ENCODE measurements at regions not wholly inside any gene's neighbourhood (a gene's known extent, or its start where the extent isn't known, plus 50 kb on each side); places are given as distances from the start of the nearest gene placed in this dataset.

DNA sequence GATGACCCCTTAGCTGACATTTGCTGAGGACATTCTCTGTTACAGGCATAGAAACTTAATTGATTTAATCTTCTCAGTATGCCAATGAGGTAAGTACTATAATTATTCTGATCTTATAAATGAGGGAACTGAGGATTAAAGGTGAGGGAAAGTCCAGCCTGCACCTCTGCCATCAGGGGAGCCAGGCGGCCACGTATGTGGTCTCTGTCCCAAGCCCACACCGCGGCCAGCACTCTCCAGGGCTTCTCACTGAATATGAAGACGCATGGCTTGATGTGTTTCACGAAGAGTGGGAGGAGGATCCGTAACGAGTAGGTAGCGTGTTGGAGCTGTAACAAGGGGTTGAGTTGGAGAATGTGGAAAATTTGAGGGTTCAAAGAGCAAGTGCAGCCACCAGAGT, 154.4 kb downstream of the TMEM18 start:
- no peaks in the 10 kb centered on the region for H3K9me3 Mint-ChIP-seq
- no peaks in the 10 kb centered on the region for H3K4me1 Mint-ChIP-seq
- H3K4me3 Mint-ChIP-seq = no peak overlapping the region
- TF ChIP-seq, protein P1, sequence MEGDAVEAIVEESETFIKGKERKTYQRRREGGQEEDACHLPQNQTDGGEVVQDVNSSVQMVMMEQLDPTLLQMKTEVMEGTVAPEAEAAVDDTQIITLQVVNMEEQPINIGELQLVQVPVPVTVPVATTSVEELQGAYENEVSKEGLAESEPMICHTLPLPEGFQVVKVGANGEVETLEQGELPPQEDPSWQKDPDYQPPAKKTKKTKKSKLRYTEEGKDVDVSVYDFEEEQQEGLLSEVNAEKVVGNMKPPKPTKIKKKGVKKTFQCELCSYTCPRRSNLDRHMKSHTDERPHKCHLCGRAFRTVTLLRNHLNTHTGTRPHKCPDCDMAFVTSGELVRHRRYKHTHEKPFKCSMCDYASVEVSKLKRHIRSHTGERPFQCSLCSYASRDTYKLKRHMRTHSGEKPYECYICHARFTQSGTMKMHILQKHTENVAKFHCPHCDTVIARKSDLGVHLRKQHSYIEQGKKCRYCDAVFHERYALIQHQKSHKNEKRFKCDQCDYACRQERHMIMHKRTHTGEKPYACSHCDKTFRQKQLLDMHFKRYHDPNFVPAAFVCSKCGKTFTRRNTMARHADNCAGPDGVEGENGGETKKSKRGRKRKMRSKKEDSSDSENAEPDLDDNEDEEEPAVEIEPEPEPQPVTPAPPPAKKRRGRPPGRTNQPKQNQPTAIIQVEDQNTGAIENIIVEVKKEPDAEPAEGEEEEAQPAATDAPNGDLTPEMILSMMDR (IDR thresholded peaks at IDR 0.05; ENCODE audit: unreplicated experiment in 3 of 3) = no peak
- no peaks in the 10 kb centered on the region for H3K36me3 Mint-ChIP-seq (ENCODE audit: low read depth)
- no peaks in the 10 kb centered on the region for H3K27me3 Mint-ChIP-seq (ENCODE audit: low read depth)
- H3K27ac Mint-ChIP-seq = no peak overlapping the region

DNA sequence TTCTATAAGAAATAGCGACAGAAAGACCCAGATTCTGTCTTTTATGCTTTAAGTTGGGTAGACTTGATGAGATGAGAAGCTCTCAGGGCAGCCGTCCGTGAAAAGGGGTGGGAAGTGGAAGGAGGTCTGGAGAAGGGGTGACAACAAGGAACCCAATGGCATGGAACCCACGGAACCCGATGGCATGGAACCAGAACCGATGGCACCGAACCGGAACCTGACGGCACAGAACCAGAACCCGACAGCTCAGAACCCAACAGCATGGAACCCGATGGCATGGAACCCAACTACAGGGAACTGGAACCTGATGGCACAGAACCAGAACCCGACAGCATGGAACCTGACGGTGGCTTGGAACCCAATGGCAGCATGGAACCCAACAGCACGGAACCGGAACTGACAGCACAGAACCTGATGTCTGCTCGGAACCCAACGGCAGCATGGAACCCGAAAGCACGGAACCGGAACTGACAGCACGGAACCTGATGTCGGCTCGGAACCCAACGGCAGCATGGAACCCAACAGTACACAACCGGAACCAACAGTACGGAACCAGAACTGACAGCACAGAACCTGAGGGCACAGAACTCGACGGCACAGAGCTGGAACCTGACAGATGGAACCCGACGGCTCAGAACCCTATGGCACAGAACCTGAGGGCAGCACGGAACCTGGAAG, 155.2 kb downstream of the TMEM18 start:
- Mint-ChIP-seq H3K9me3 (no peaks in the 10 kb centered on the region), H3K27me3 (ENCODE audit: low read depth) (no peaks in the 10 kb centered on the region), H3K36me3 (ENCODE audit: low read depth) (no peaks in the 10 kb centered on the region), H3K4me1 (peaks cover under 1% of the 10 kb centered on the region), H3K27ac (no peak overlapping the region), H3K4me3 (no peak overlapping the region)
- TF ChIP-seq, protein P1 (IDR thresholded peaks at IDR 0.05; ENCODE audit: unreplicated experiment in 3 of 3) = no peak

DNA sequence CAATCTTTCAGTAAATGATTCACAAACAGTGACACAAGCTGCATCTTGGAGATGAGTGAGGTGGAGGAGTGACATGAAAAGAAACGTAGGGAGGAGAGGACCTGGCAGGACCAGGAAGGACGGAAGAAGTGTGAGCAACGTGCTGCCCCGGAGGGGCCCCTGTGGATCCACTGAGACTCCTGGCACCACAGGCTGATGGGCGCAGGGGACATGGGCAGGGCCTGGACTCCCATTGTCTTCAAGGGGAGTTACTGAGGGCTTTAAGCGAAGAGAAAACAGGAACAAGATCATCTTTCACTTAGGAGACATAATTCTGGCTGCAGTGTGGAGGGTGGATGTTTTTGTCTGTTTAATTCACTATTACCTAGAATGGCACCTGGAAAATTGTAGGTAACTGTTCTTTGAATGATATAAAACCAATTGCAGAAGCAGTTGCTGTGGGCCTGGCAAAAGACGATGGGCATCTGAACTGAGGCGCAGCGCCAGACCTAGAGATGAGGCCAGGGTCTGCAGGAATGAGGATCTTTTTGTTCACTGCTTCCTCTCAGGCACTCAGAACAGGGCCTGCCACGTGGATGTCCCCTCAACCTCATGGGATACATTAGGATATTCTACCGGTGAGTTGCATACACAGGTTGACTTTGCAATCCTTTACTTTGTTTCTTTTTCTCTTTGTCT, 156.4 kb downstream of the TMEM18 start:
- no peaks in the 10 kb centered on the region for H3K36me3 Mint-ChIP-seq (ENCODE audit: low read depth)
- no peaks in the 10 kb centered on the region for H3K9me3 Mint-ChIP-seq
- TF ChIP-seq, protein P1 (IDR thresholded peaks at IDR 0.05; ENCODE audit: unreplicated experiment in 3 of 3) = no peak

DNA sequence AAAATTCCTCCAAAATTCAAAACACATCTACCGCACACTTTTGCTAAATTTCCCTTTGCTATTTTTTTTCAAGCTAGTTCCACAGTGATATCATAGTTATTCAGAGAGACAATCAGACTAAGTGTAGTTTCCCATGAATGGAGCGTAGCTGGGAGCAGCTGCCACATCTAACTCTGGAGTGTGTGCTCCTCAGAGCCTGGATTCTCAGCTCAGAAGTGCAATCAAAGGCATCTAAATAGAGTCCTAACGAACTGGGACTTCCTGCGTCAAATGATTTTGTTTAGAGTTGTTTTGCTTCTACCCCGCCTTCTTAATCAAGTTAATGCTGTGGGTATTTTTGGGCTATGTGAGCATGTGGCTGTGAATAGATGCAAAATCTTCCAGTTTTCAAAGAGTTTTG, 160.3 kb downstream of the TMEM18 start:
- no peak overlapping the region for H3K27ac Mint-ChIP-seq
- H3K27me3 Mint-ChIP-seq (ENCODE audit: low read depth) = no peaks in the 10 kb centered on the region
- H3K4me3 Mint-ChIP-seq = no peak overlapping the region
- peaks cover 5% of the 10 kb centered on the region for H3K4me1 Mint-ChIP-seq
- H3K36me3 Mint-ChIP-seq (ENCODE audit: low read depth) = no peaks in the 10 kb centered on the region
- H3K9me3 Mint-ChIP-seq = no peaks in the 10 kb centered on the region
- TF ChIP-seq, protein P1 (IDR thresholded peaks at IDR 0.05; ENCODE audit: unreplicated experiment in 3 of 3) = no peak

More for the DNA sequence above, 156.4 kb downstream of the TMEM18 start:
- no peaks in the 10 kb centered on the region for H3K27me3 Mint-ChIP-seq (ENCODE audit: low read depth)
- no peak overlapping the region for H3K4me3 Mint-ChIP-seq
- peaks cover 5% of the 10 kb centered on the region for H3K4me1 Mint-ChIP-seq
- no peak overlapping the region for H3K27ac Mint-ChIP-seq

DNA sequence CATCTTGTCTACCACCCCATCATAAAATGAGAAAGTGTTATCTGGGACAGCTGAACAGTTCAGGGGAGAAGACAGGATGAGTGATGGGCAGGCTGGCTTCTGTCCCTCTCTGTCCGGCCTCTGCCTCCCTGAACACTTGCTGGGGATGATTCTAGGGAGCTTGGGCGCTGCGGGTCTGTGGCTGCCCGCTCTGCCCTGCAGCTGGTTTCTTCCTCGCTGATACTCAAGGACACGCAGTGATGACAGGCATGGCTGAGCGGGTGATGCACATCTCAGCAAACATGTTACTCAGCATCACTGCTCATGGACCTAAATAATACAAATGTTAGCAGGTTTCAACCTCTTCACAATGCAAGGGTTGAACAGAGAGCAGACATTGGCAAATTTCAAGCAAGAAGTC, 161.1 kb downstream of the TMEM18 start:
- Mint-ChIP-seq H3K27me3 (ENCODE audit: low read depth) (no peaks in the 10 kb centered on the region), H3K4me3 (no peak overlapping the region), H3K9me3 (no peaks in the 10 kb centered on the region), H3K27ac (no peak overlapping the region), H3K36me3 (ENCODE audit: low read depth) (no peaks in the 10 kb centered on the region), H3K4me1 (peaks cover 5% of the 10 kb centered on the region)
- TF ChIP-seq, protein P1 (IDR thresholded peaks at IDR 0.05; ENCODE audit: unreplicated experiment in 3 of 3) = no peak
